Jurkat, Clone E6-1 (cell line): ENCODE measurements at regions not wholly inside any gene's neighbourhood (a gene's known extent, or its start where the extent isn't known, plus 50 kb on each side); places are given as distances from the start of the nearest gene placed in this dataset.

Experiments used
- DNase-seq: peaks from one replicate; pipeline ENCODE4 v3.0.0-alpha.2; 2011; ENCODE audit warnings: low read depth, low spot score
- H3K4me3 ChIP-seq: 2 replicates; pipeline ENCODE4 v1.5.1; 2011; ENCODE audit warnings: mild to moderate bottlenecking, low read length, control low read depth, moderate library complexity

DNA sequence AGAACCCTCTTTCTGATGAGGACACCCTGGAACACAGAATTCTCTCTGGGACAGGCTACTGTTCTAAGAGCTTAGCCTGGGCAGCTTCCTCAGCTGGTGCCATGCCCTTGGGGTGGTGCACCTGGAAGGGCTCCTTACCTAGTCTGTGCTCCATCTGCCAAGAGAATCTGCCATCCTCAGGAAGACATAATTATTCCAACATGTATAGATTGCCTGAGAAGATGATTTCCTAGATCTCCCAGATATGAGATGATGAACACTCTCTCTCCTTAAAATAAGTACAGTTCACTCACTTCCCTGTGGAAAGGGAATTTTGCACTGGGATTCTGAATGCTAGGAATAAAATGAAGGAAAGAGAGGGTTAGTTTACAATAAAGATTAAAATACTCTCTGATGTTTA is 87.6 kb downstream of the NENF start:
- no peak for DNase-seq
- no peak overlapping the region for H3K4me3 ChIP-seq

DNA sequence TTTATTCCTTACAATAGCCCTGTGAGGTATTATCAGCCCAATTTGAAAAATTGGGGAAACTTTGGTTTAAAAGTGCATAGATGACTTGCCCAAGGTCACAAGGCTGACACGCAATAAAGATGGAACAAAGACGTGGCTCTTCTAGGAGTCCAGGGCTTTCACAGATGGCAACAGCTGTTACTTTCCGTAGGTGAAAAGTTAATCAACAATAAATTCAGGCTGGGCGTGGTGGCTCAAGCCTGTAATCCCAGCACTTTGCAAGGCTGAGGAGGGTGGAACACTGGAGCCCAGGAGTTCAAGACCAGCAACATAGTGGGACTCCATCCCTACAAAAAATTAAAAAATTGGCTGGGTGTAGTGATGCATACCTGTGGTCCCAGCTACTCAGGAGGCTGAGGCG is 87.8 kb upstream of the ATF3 start:
- no peak overlapping the region for H3K4me3 ChIP-seq
- DNase-seq: no peak

DNA sequence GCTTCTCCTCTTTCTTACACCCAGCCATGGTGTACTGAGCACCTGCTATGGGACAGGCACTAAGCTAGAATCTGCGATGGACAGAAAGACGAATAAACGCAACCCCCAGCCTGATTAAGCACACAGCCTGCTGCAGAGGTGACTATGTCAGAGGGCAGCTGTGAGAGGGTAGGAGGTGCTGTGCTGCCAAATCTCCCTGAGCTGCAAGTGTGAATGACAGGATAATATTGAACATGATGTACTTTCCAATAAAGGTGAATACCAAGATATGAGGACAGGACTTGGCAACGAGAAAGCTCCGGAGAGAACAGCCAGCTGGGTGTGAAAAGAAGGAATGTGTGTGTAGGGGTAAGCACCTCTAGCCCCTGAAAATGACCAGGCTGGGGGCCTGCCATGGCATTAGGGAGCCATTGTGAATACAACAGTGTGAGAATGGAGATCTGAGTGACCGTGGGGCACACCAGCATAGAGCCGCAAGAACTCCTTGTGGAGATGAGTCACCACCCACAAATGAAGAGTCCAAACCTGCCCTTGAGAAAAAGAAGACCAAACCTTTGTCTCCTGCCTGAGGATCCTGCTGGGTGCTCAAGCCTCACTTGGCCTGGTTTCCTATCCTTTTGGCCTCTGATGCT is 83.0 kb upstream of the ATF3 start:
- no peak for DNase-seq
- no peak overlapping the region for H3K4me3 ChIP-seq

DNA sequence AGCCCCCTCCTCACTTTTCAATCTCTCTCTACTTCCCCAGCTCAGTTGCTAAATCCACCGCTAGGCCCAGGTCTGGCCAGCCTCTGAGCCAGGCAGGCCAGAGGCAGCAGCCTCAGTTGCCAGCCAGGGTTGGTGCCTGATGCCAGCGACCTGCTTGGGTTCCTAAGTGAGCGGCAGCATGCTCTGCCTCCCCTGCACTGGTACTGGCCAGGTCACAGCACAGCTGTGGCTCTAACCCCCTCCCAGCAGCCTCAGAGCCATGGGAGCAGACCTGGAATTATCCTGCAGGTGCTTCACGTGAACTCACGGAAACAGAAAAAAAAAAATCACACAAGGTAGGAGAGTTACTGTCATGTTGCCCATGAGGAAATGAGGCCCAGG is 82.5 kb upstream of the ATF3 start:
- no peak overlapping the region for H3K4me3 ChIP-seq
- no peak for DNase-seq

DNA sequence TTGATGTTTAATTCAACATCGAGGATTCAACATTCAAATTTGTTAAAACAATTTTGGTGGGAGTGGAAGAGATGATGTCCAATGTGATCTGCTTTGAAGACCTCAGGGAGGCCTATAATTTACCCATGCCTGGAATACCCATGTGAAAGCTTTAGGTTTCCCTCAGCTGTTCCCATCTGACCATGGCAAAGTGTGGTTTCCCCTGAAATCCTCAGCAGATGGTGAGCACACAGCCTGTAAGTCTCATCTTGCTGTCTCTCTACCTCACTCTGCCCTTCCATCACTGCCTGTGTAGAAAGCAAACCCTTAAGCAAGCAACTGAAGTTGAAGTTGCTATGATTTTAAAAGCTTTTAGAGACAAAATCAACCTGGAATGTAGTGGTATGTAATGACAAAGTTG is 80.1 kb upstream of the ATF3 start:
- DNase-seq: no peak
- H3K4me3 ChIP-seq: no peak overlapping the region

DNA sequence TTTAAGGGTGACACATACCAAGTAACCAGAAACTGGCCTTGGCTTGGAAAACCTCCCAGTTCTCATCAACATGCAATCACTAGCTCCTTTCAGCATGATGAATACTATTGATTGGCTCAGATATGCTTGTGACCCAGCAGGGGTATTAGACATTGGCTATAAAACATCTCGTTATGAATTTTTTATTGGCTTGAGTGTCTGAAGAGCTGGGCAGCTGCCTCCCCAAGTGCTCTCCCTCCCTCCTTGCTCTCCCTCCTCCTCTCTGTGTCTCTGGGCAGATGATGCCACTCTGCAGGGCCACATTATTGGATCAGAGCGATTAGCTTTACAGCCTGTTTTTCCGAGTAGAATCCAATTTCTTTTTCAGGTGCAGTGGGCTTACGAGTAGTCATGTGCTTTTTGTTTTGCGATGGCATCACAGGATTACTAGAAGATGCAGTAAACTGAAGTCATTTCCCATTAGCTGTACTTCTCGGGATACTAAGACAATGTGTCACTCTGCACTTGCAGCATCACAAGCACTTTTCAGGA is 79.3 kb upstream of the ATF3 start:
- no peak for DNase-seq
- H3K4me3 ChIP-seq: no peak overlapping the region

DNA sequence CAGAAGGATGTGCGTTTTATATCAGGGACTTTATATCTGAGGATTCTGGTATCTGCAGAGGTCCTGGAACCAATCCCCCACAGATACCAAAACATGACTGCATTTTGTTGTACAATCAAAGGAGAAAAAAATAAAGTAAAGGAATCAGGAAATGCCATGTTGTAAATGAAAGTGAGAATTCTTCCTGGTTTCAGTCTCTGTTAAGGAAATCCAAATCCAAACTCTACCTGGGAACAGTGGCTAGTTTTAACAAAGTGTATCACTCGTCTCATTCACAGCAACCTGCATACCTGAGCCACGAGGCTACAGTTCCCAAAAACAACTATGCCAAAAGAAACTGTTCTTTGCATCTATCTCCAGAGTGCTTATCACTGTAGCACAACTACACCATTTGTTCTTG is 77.3 kb upstream of the ATF3 start:
- H3K4me3 ChIP-seq: no peak overlapping the region
- no peak for DNase-seq

DNA sequence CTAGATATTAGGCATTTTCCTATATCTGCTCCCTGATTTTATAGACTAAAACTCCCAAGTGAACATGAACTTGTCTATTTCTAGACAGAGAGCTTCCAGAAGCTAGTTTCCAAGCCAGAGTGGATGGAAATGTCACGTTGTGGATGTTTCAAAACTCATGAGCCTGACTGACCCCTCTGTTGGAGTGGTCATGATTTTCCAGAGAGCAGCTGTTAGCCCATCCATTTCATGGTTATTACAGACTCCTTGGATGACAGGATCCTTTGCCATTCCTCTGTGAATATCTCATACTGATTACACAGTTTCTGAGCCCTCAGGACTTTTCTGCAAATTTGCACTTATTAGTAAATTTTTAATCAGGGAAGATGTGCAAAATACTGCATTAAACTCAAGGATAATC is 76.8 kb upstream of the ATF3 start:
- H3K4me3 ChIP-seq: no peak overlapping the region
- DNase-seq: no peak

DNA sequence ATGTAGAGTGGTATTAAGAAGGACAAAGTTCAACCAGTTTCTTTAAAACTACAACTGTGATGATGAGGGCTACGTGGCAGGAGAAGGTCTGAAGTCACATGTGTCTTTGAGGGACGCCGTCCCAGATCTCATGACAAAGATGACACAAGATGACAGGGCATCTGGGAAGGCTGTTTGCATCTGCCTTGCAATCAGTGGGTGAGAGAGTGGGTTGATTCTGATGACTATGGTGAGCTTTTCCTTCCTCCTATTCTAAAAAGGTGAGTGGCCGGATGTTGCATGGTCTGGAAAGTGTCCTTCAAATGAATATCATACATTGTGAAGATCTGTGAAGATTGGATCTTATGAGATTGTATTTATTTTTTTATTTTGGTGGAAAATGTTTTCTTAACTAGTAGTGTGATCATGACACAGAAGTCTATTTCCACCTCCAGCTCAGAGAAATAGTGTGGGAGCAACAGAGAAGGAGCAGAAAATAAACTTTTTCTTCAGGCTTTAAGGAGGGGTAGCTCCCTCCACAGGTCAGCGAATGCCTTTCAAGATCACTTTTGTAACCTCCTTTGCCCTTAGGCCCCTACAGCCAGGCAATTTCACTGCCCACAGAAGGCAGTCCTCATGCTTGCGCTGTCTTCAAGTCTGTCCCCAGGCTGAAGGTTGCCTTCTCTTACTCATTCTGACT is 76.0 kb upstream of the ATF3 start:
- no peak for DNase-seq
- no peak overlapping the region for H3K4me3 ChIP-seq

DNA sequence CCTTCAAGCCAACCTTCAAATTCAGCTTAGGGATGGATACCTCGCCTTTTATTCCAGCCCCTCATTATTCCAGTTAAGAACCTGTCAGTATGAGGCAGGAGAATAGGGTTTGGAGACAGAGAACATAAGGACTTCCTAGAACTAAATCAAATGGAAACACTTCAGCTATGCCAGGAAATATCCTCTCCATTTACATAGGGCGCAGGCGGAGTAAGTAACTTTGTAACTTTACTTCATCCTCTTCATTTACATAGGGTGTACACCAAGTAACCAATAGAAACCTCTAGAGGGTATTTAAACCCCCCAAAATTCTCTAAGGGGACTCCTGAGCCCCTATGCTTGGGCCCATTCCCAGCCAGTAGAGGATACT is 75.4 kb upstream of the ATF3 start:
- H3K4me3 ChIP-seq: no peak overlapping the region
- no peak for DNase-seq

DNA sequence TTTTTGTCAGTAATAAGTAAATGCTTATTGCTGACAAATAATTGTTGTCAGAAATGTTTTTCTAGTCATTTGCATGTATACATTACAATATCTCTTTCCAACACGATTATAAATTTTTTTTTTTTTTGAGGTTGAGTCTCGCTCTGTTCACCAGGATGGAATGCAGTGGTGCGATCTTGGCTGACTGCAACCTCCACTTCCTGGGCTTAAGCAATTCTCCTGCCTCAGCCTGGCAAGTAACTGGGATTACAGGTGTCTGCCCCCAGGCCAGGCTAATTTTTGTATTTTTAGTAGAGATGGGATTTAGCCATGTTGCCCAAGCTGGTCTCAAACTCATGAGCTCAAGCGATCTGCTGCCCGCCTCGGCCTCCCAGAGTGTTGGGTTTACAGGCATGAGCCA is 72.0 kb upstream of the ATF3 start:
- DNase-seq: no peak
- H3K4me3 ChIP-seq: no peak overlapping the region

DNA sequence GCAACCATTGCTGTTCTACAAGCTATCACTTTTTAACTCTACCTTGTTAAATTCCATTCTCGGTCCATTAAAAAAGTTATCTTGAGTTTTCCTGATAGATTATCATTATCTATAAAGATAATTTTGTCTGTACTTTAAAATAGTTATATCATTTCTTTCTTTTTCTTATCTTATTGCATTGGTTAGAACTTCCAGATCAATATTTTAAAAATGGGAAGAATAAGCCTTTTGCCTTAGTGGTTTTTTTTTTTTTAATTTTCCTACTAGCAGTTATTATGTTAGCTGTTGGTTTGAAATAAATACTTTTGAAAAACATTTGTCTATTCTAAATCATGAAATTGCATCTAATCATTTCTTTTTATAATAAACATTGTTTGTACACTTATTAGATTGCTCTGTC is 71.0 kb upstream of the ATF3 start:
- no peak for DNase-seq
- no peak overlapping the region for H3K4me3 ChIP-seq

DNA sequence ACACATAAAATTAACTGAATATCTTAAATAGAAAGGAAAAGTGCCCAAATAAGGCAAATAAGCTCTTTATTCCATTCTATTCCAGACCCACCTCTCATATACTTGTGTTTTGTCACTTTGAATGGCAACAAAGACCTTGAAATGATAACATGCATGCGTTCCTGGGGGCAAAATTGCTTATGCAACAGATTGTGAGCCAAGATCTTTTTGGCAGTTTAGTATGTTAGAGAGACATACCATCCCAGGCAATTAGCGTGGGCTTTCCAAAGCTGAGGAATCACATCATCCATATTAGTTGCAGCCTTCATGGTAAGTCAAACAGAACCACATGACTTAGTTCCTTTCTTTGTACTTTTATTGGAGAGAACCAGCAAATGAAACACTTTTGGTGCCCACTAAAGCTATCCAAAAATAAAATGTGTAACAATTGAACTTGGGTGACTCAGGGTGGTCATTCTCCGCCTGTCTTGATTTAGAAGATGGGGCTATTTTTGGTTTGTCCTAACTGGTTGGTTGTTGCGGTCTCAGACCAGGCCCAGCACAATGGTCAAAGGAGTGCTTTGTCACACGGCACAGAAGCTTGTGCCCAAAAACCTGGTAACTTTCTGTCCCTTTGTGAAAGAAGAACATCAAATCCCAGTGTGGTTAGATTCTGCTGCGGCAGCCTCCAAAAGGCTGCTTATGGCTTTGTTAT is 68.7 kb upstream of the ATF3 start:
- DNase-seq: no peak
- H3K4me3 ChIP-seq: no peak overlapping the region

DNA sequence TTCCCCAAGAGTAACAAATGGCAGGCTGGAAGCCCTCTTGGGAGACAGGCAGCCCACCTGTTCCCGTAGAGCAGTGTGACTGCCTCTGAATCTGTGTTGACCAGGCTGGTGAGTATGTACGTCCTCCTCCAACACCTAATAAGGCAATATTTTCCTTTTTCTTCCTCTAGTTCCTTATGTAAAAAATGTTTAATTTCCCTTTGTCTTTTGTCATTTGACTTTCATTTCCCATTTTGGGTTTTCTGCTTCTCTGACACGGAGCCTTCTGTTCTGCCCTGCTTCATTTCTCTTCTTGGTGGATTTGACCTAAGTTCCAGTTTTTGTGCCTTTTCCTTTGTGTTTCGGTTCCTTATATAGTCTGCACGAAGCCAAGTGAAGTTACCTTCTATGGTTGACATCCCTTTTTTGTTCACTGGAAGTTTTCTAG is 65.8 kb upstream of the ATF3 start:
- DNase-seq: no peak
- no peak overlapping the region for H3K4me3 ChIP-seq

DNA sequence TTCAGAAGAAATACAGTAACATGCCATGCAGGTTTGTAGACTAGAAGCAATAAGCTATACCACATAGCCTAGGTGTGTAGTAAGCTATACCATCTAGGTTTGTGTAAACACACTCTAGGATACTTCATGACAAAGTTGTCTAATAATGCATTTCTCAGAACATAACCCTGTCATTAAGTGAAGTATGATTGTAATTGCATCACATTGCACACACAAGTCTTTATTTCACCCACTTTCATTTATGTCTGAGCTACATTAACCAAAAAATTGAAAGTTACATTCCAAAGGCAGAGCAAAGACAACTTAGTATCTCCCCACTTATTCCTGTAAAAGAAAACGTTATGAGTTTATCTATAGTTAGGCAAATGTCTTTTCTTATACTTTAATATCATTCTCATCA is 64.5 kb upstream of the ATF3 start:
- H3K4me3 ChIP-seq: no peak overlapping the region
- DNase-seq: no peak

DNA sequence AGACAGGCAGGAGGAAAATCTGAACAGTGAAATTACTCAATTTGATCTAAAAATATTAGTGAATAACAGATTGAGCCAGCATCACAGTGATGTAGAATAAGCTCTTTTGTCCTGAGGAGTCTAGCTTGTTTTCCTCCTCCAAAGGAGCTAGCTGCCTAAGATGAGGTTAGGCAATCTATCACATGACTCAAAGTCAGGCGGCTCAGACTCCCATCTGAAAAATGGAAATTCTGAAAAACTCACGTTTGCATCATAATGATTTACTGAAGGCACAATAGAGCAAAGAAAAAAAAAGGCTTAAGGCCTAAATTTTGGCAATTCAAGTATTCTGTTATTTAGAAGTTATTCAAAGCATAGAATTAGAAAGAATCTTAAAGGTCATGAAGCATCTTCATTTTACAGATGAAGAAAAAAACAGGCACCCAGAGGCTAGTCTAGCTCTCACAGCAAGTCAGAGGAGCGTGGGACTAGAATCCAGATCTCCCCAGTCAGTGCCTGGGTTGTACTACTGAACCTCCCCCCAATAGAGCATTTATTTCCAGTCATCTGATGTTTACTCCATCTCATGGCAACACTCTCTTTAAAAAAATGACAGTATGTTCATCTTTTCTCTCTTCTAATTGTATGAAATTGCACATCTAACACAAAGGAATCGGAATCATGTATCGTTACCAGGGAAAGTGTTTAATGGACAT is 62.5 kb upstream of the ATF3 start:
- no peak overlapping the region for H3K4me3 ChIP-seq
- no peak for DNase-seq

DNA sequence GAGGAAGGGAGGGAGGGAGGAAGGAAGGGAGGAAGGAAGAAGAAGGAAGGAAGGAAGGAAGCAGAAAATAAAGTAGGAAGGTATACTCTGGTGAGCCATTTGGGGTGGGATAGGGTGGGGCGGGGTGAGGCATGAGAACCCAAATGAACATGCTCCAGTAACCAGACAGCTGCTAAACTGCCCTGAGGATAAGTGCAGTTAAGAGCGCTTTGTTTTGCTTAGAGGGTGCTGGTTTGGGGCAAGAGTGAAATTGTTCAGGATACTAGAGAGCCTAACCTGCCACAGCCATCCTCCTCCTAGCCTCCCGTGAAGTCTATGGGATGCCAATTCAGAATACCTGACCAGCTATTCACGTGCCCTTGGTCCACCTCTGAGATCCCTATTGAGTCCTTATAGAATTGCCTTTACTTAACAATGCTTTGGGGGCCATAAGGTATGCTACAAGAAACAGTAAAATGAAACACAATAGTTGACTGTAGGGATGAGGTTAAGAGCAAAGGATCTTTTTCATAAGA is 59.0 kb upstream of the ATF3 start:
- H3K4me3 ChIP-seq: no peak overlapping the region
- no peak for DNase-seq

DNA sequence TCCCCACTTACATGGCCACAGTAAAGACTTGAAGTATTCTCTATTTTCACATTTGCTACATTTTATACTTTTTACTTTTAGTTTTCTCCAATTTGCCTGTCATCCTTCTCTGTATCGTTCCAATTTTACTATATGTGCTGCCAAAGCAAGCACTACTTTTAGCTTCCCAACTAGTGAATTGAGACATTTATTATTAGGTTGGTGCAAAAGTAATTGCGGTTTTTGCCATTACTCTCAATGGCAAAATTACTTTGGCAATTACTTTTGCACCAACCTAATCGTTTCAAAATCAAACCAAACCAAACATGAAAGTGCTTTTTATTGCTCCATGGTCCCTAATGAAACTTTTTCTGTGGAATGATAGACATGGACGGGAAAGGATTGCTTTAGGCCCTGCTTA is 56.6 kb upstream of the ATF3 start:
- H3K4me3 ChIP-seq: no peak overlapping the region
- no peak for DNase-seq

DNA sequence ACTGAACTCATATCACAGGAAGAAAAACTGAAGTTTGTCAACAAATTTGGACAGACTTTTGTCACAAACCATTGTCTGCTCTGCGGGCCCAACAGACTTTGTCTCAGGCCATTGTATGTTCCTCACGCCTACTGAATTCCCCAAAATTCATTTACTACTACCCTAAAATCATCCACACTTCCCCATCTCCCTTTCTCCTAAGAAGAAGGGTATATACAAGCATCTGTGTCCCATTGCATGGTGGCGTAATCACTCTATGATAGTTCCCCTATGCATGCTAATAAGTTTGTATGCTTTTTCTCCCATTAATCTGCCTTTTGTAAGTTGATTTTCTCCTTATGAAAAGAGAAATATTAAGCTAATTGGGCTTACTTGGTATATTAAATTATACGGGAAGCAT is 54.9 kb upstream of the ATF3 start:
- no peak overlapping the region for H3K4me3 ChIP-seq
- no peak for DNase-seq

DNA sequence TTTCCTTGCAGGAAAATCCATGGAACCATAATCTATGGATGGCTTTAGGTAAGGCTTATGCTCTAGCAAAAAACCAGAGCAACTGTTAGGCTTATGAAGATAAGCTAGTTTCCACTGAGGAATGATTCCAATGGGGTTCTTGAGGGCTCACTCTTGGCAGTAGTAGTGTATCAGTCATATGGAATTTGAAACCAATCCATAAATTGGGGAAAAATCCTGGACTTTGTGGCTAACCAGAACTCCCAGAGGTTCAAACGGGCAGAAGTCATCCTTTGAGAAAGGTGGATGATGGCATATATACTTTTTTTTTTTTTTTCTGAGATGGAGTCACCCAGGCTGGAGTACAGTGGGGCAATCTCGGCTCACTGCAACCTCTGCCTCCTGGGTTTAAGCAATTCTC is 54.2 kb upstream of the ATF3 start:
- DNase-seq: no peak
- H3K4me3 ChIP-seq: no peak overlapping the region
